ENCODE measurements at regions not wholly inside any gene's neighbourhood (a gene's known extent, or its start where the extent isn't known, plus 50 kb on each side); places are given as distances from the start of the nearest gene placed in this dataset.

DNA sequence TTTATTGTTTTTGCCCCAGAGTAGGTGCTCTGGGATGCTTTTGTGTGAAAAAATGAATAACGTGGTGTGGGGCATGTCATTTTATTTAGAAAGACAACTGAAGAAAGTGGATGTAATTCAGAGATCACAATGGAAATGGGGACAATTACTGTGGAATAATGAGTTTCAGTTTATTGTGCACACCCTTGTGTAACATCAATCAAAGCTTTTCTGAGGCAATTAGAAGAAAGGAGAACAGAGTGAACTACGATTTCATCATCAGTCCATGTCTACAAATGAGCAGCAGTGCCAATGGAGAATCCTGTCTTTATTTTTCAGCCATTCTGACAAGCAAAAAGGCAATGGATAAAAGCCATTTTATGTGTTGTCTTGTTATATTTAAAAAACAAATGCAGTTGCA is 339.2 kb downstream of the TMA16 start:
- ATAC-seq = no peak
- Mint-ChIP-seq H3K36me3 (ENCODE audit: low read depth) (no peaks in the 10 kb centered on the region), H3K27ac (no peak overlapping the region), H3K27me3 (no peaks in the 10 kb centered on the region), H3K4me1 (no peaks in the 10 kb centered on the region), H3K4me3 (no peak overlapping the region)
- no peak for DNase-seq
- no peaks in the 10 kb centered on the region for H3K9me3 ChIP-seq (ENCODE audit: control insufficient read depth, low read length, poor library complexity, severe bottlenecking)

DNA sequence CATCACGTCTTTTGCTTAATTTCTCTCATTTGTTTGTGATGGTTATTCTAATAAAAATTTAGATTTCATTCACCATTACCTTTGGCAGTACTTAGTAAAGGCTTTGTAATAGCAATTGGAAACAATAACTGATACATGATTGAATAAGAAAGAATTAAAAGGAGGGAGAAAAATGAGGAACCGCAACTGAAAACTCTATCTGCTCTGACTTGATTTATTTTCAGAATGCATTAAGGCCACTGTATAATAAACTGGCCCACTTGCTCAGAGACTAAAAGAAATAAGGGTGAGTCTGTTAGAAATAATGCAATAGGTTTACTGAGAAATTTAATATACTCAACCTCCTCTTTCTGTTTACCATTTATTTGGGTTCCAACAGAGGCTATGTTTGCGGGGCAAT is 351.5 kb downstream of the TMA16 start:
- no peak for ATAC-seq
- Mint-ChIP-seq H3K27ac (no peak overlapping the region), H3K4me1 (peaks cover 1% of the 10 kb centered on the region), H3K4me3 (no peak overlapping the region), H3K36me3 (ENCODE audit: low read depth) (peaks cover 2% of the 10 kb centered on the region), H3K27me3 (peaks cover 24% of the 10 kb centered on the region)
- DNase-seq = no peak
- no peaks in the 10 kb centered on the region for H3K9me3 ChIP-seq (ENCODE audit: control insufficient read depth, low read length, poor library complexity, severe bottlenecking)

DNA sequence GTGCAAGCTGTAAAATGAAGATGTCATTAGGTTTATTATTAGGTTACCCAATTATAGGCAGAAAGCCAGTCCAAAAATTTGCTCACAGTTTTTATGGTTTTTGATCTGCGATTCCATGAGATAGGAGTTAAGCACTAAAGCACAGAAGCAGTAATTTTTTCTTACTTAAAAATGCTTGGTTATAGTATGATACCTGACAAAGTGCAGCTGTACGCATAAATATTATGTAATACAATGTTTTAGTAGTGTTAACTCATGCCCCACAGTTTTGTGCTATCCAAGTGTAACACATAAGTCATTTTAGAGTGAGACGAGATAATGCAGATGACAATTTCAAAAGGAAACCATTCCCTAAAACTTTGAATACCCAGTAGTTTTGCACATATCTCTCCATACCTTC is 357.8 kb downstream of the TMA16 start:
- no peaks in the 10 kb centered on the region for H3K4me1 Mint-ChIP-seq
- no peak for ATAC-seq
- peaks cover 9% of the 10 kb centered on the region for H3K27me3 Mint-ChIP-seq
- H3K9me3 ChIP-seq (ENCODE audit: control insufficient read depth, low read length, poor library complexity, severe bottlenecking) = no peaks in the 10 kb centered on the region
- no peak overlapping the region for H3K27ac Mint-ChIP-seq
- no peak overlapping the region for H3K4me3 Mint-ChIP-seq
- no peaks in the 10 kb centered on the region for H3K36me3 Mint-ChIP-seq (ENCODE audit: low read depth)
- no peak for DNase-seq

DNA sequence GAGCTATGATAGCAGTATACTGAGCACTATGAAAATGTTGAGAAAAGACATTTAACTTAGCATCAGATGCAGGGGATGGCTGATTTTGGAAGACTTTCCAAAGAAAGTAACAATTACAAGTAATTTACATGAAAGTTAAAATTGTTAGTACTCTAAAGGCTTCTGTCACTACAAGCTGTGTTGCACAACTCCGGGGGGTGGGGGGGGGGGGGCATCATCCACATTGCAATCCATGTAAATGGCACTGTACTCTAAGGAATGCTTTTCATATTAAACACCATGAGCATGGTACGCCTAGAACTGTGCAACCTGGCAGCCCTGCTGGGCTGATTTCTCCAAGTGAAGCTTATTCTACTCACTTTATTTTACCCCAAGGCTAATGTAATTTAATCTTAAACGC is 363.4 kb downstream of the TMA16 start:
- H3K36me3 Mint-ChIP-seq (ENCODE audit: low read depth) = no peaks in the 10 kb centered on the region
- no peaks in the 10 kb centered on the region for H3K27me3 Mint-ChIP-seq
- no peak for DNase-seq
- H3K9me3 ChIP-seq (ENCODE audit: control insufficient read depth, low read length, poor library complexity, severe bottlenecking) = no peaks in the 10 kb centered on the region
- H3K4me1 Mint-ChIP-seq = no peaks in the 10 kb centered on the region
- no peak overlapping the region for H3K27ac Mint-ChIP-seq
- H3K4me3 Mint-ChIP-seq = no peak overlapping the region
- no peak for ATAC-seq

DNA sequence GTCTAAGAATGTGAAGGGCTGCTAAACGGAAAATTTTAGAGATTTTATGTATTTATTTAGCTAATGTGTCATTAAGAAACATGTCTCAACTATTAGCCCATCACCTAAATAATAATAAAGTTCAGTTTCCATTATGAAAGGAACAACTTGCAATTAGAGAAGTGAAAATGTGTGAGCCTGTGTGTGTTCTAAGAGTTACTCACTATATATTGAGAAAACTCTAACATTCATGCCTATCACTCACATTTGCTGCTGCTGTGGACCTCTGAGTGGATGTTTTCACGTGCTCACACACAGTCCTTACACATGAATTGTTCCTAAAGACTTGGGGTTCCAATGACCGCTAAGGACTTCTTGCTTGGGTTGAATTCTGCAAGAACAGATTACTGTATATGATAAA is 364.0 kb downstream of the TMA16 start:
- no peaks in the 10 kb centered on the region for H3K9me3 ChIP-seq (ENCODE audit: control insufficient read depth, low read length, poor library complexity, severe bottlenecking)
- no peak for DNase-seq
- Mint-ChIP-seq H3K27me3 (no peaks in the 10 kb centered on the region), H3K4me1 (no peaks in the 10 kb centered on the region), H3K27ac (no peak overlapping the region), H3K4me3 (no peak overlapping the region), H3K36me3 (ENCODE audit: low read depth) (no peaks in the 10 kb centered on the region)
- no peak for ATAC-seq

DNA sequence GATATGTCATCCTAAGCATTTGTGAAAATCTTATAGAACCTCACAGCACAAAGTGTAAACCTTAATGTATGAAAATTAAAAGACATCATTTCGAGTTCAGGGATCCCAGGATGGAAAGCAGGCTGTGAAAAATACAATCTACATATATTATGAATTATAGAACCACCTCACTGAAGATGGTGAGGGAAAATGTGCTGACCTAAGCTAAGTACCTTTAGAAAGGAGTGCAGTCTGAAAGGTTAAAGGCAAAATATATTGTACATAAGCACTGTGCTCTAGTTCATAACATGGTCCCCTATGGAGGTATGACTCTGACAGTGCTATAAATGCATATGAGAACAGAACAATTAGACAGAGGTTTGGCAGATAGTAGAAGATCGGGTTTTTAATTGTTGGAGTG is 368.6 kb downstream of the TMA16 start:
- H3K27ac Mint-ChIP-seq = no peak overlapping the region
- no peaks in the 10 kb centered on the region for H3K9me3 ChIP-seq (ENCODE audit: control insufficient read depth, low read length, poor library complexity, severe bottlenecking)
- DNase-seq (no peak), ATAC-seq (no peak)
- no peaks in the 10 kb centered on the region for H3K36me3 Mint-ChIP-seq (ENCODE audit: low read depth)
- no peak overlapping the region for H3K4me3 Mint-ChIP-seq
- no peaks in the 10 kb centered on the region for H3K27me3 Mint-ChIP-seq
- no peaks in the 10 kb centered on the region for H3K4me1 Mint-ChIP-seq

DNA sequence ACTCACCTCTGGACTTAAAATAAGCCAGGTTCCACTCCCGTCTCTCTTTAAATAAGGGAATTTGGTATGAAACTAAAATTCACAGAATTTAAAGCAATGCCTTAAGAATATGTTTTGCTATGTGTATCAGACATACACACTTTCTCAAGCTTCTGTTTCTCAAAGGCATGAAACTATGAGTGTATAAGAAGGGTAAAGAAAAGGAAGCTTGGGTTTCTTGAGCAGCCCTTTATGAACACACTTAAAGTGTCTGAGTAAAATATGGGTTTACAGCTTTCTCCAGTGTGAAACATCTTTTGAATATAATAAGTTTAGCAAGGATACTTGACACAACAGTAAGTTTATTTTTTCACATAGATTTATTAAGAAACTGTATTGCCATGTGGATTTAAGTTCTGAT is 370.5 kb downstream of the TMA16 start:
- DNase-seq (no peak), ATAC-seq (no peak)
- Mint-ChIP-seq H3K27me3 (no peaks in the 10 kb centered on the region), H3K27ac (no peak overlapping the region), H3K36me3 (ENCODE audit: low read depth) (no peaks in the 10 kb centered on the region), H3K4me3 (no peak overlapping the region), H3K4me1 (no peaks in the 10 kb centered on the region)
- H3K9me3 ChIP-seq (ENCODE audit: control insufficient read depth, low read length, poor library complexity, severe bottlenecking) = no peaks in the 10 kb centered on the region

DNA sequence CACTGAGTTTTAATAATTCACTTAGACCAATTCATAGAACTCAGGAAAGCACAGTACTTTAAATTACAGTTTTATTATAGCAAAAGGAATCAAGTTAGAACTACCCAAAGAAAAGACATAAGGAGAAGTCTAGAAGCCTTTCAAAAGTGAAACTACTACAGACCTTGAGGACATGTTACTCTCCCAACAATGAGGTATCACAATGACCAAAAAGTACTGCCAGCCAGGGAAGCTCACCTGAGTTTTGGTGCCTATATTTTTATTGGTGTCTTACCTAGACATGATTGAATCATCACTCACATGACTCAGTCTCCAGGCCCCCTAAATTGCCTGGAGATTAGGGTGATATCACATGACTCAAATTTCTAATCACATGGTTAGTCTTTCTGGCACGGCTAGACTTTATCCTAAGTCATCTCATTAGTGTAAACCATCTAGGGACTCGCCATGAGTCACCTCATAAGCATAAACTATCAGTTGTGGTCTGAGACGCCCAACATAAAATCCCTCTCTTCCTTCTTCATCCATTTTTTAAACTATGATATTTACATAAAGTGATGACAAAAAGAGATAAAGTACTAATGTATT is 372.3 kb downstream of the TMA16 start:
- ATAC-seq (no peak), DNase-seq (no peak)
- Mint-ChIP-seq H3K4me3 (no peak overlapping the region), H3K27ac (no peak overlapping the region), H3K4me1 (no peaks in the 10 kb centered on the region), H3K27me3 (no peaks in the 10 kb centered on the region), H3K36me3 (ENCODE audit: low read depth) (no peaks in the 10 kb centered on the region)
- H3K9me3 ChIP-seq (ENCODE audit: control insufficient read depth, low read length, poor library complexity, severe bottlenecking) = no peaks in the 10 kb centered on the region

DNA sequence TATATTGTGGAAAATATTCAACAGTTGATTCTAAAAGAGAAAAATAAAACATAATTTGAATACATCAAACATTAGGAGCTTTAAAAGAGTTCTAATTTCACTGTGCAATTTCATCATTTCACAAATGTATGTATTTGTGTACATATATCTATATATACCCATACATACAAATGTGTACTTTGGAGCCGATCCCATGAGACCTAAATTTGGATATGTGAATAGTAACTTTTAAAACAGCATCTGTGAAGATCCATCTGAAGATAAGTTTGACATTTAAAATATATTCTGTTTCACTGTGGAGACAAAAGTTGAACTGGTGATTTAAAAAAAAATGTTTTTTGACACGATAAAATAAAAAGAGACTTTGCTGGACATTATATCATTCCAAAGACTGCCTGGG is 374.0 kb downstream of the TMA16 start:
- no peaks in the 10 kb centered on the region for H3K36me3 Mint-ChIP-seq (ENCODE audit: low read depth)
- H3K27ac Mint-ChIP-seq = no peak overlapping the region
- H3K9me3 ChIP-seq (ENCODE audit: control insufficient read depth, low read length, poor library complexity, severe bottlenecking) = no peaks in the 10 kb centered on the region
- H3K4me3 Mint-ChIP-seq = no peak overlapping the region
- ATAC-seq (no peak), DNase-seq (no peak)
- H3K4me1 Mint-ChIP-seq = no peaks in the 10 kb centered on the region
- no peaks in the 10 kb centered on the region for H3K27me3 Mint-ChIP-seq

DNA sequence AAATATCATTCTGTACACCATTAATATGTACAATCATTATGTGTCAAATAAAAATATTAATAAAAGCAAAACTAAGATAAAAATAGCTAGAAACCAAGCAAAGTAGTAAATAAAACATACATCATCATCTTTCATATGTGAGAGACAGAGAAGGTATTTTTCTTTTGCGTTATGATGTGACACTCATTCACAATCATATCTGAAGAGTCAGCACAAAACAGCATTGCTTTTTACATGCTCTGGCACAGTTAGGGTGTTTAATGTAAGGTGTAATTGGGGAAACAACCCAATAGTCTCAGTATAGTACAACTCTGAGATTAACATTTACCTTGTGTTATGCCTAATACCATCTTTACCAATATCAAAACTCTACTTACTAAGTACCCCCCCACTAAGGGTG is 376.6 kb downstream of the TMA16 start:
- ATAC-seq (no peak), DNase-seq (no peak)
- no peaks in the 10 kb centered on the region for H3K4me1 Mint-ChIP-seq
- H3K27ac Mint-ChIP-seq = no peak overlapping the region
- H3K36me3 Mint-ChIP-seq (ENCODE audit: low read depth) = no peaks in the 10 kb centered on the region
- H3K9me3 ChIP-seq (ENCODE audit: control insufficient read depth, low read length, poor library complexity, severe bottlenecking) = no peaks in the 10 kb centered on the region
- H3K27me3 Mint-ChIP-seq = peaks cover 5% of the 10 kb centered on the region
- no peak overlapping the region for H3K4me3 Mint-ChIP-seq

DNA sequence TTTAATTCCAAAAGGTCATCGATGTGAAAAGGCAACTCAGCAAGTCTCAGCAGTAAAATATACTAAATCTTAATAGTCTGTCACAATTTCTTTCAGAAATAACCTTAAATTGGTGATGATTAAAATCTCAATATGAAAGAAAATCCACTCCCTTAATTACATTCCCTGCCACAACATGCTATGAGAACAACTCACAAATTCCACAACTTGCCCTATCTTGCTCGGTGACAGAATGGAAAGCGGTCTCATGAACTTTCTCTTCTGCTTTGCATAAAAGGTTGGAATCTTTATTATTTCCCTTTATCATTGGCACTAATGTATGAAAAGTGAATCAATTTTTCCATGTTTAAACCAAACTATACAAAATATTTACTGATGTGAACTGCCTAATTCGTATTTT is 380.8 kb downstream of the TMA16 start:
- Mint-ChIP-seq H3K4me1 (peaks cover 3% of the 10 kb centered on the region), H3K36me3 (ENCODE audit: low read depth) (peaks cover 2% of the 10 kb centered on the region), H3K27ac (no peak overlapping the region), H3K4me3 (no peak overlapping the region), H3K27me3 (peaks cover 5% of the 10 kb centered on the region)
- DNase-seq (no peak), ATAC-seq (no peak)
- no peaks in the 10 kb centered on the region for H3K9me3 ChIP-seq (ENCODE audit: control insufficient read depth, low read length, poor library complexity, severe bottlenecking)

DNA sequence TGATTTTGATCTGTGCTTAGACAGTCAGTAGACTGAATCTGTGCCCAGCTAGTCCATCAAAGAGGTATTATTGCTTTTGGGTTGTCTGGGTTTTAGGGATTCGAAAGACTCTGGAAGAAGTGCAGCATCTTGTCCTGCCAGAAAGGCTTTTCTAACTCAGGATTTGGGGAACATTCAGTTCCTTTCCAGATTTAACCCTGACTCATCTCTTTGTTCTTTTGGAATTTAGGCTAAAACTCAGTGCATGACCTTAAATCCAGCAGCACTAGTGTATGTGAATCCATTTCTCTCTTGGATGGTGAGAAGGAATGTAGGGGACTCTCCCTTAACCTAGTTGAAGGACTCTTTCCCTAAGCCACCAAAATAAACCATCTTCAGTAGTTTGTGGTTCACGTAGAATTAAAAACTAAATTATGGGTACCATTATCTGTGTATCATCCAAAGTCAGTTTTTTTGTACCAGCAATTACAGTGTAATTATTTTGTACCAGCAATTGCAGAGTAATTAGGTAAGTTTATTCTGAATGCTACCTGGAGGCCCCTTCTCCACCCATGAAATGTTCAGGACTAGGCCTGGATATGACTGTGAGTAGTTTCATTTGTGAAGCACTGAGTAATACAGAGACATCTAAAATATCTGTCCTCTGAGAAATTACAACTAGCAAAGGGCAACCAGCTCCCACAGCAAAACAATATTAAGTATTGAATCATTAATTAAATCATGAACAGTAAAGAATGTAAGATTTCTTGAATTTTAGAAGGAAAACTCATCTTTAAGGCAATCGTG is 384.0 kb downstream of the TMA16 start:
- no peaks in the 10 kb centered on the region for H3K9me3 ChIP-seq (ENCODE audit: control insufficient read depth, low read length, poor library complexity, severe bottlenecking)
- Mint-ChIP-seq H3K27ac (no peak overlapping the region), H3K4me1 (peaks cover 3% of the 10 kb centered on the region), H3K36me3 (ENCODE audit: low read depth) (peaks cover 2% of the 10 kb centered on the region), H3K4me3 (no peak overlapping the region), H3K27me3 (peaks cover 5% of the 10 kb centered on the region)
- ATAC-seq = no peak
- DNase-seq = no peak

DNA sequence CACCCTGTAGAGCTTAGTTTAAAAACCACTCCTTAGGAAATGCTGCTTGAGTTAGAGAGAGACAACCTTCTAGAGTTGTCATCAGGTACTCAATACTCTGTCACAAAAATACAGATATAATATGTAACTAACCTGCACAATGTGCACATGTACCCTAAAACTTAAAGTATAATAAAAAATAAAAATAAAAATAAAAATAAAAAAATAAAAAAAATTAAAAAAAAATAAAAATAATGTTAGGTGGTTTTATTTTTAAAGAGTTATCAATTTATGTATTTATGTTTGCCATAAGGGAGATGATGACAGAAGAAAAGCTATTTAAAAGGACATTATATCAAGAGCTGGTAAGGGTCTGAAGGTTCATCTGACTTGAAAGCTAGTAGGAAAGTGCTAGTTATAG is 397.9 kb downstream of the TMA16 start:
- H3K27ac Mint-ChIP-seq = no peak overlapping the region
- no peaks in the 10 kb centered on the region for H3K9me3 ChIP-seq (ENCODE audit: control insufficient read depth, low read length, poor library complexity, severe bottlenecking)
- no peaks in the 10 kb centered on the region for H3K36me3 Mint-ChIP-seq (ENCODE audit: low read depth)
- no peak for DNase-seq
- no peak for ATAC-seq
- H3K27me3 Mint-ChIP-seq = peaks cover 15% of the 10 kb centered on the region
- no peak overlapping the region for H3K4me3 Mint-ChIP-seq
- H3K4me1 Mint-ChIP-seq = peaks cover 3% of the 10 kb centered on the region

DNA sequence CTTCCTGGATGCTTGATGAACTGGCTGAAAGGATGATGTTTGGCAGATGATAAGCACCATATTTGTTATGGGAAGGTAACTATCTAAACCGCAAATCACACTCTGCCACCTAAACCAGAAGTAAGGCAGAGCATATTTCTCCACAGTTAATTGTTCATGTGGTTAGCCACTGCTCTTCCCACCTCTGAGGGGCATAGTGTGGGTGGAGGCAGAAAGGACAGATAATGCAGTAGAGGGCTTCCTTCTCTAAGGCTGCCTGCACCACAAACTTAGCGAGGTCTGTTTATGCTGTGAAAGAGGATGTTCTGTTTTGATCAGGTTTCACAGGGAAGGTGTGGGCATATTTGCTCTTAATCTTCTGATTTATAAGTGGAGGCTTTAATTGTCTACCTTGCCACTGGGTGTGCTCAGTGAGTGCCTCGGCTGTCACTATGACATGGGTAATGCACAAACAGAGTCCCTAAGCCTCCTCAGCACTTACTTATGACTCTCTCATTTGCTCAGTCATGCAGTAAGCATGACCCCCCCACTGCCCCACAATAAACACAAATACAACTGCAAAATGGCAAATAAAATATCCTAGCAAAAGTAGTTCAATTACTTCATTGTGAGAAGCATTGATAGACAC is 401.0 kb downstream of the TMA16 start:
- Mint-ChIP-seq H3K27ac (no peak overlapping the region), H3K4me3 (peak overlapping the region; percentile 56), H3K27me3 (peaks cover 6% of the 10 kb centered on the region), H3K36me3 (ENCODE audit: low read depth) (no peaks in the 10 kb centered on the region), H3K4me1 (peaks cover 3% of the 10 kb centered on the region)
- DNase-seq (peak in 1 of 3 donors; percentile 4), ATAC-seq (peak; percentile 93)
- H3K9me3 ChIP-seq (ENCODE audit: control insufficient read depth, low read length, poor library complexity, severe bottlenecking) = no peaks in the 10 kb centered on the region

Data from T-helper 17 cell (primary cell).